Hepatocyte (in vitro differentiated cells): ENCODE measurements at regions not wholly inside any gene's neighbourhood (a gene's known extent, or its start where the extent isn't known, plus 50 kb on each side); places are given as distances from the start of the nearest gene placed in this dataset.

ENCODE experiments used
- EZH2 ChIP-seq: fragments of 200-600 bp; sonication (generic); IDR thresholded peaks from 2 replicates; pipeline ENCODE4 v1.6.1; 2016; ENCODE audit warnings: antibody characterized with exemption, mild to moderate bottlenecking, borderline replicate concordance
- EZH2phosphoT487 ChIP-seq: fragments of 200-600 bp; sonication (generic); IDR thresholded peaks from one replicate; pipeline ENCODE4 v1.6.1; 2018; ENCODE audit warnings: antibody characterized with exemption, mild to moderate bottlenecking, low read depth, moderate library complexity; ENCODE audit not compliant: unreplicated experiment, severe bottlenecking
- TF ChIP-seq, protein P1 (sequence below): fragments of 200-600 bp; sonication (generic); IDR thresholded peaks from 2 replicates; pipeline ENCODE4 v1.5.1; 2016; ENCODE audit warnings: antibody characterized with exemption, mild to moderate bottlenecking; ENCODE audit not compliant: poor library complexity

DNA sequence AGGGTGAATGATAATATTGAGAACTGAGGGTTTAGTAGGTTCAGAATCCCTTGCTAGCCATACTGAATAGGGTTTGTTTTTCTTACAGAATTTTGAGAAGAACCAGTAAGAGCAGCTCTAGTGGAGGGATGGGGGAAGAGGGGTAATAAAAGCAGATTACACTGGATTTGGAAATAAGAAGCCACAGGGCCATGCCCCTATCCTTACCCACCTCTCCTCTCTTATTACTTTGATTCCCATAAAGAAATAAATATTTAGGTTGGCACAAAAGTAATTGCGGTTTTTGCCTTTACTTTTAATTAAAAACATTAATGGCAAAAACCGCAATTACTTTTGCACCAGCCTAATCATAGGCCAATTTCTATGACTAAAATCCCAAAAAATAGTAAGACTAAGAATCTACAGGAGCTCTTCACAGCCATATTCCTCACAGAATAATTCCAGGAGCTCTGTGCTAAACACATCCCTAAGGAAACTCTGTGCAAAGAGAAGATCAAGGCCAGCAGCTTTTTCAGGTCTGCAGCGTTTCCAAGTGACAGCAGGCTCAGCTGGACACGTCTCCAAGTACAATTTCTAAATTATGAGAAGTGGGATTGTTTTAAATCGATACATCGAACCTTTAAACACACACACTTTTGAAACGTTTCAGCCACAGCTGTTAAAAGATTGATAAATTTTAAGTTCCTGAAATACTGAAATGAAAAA, 58.4 kb upstream of the RTN4 start:
- TF ChIP-seq, protein P1, sequence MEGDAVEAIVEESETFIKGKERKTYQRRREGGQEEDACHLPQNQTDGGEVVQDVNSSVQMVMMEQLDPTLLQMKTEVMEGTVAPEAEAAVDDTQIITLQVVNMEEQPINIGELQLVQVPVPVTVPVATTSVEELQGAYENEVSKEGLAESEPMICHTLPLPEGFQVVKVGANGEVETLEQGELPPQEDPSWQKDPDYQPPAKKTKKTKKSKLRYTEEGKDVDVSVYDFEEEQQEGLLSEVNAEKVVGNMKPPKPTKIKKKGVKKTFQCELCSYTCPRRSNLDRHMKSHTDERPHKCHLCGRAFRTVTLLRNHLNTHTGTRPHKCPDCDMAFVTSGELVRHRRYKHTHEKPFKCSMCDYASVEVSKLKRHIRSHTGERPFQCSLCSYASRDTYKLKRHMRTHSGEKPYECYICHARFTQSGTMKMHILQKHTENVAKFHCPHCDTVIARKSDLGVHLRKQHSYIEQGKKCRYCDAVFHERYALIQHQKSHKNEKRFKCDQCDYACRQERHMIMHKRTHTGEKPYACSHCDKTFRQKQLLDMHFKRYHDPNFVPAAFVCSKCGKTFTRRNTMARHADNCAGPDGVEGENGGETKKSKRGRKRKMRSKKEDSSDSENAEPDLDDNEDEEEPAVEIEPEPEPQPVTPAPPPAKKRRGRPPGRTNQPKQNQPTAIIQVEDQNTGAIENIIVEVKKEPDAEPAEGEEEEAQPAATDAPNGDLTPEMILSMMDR: no peak
- TF ChIP-seq EZH2 (no peak), EZH2phosphoT487 (no peak)
